NCI-H460 (cell line): ENCODE measurements at regions not wholly inside any gene's neighbourhood (a gene's known extent, or its start where the extent isn't known, plus 50 kb on each side); places are given as distances from the start of the nearest gene placed in this dataset.
A peak's percentile ranks its signal among the peaks of the same experiment; 100 is the strongest.

ENCODE experiments used
- DNase-seq: peaks from one replicate; pipeline ENCODE4 v3.0.0-alpha.2; 2016; ENCODE audit warnings: low read depth; ENCODE audit errors: extremely low read depth

DNA sequence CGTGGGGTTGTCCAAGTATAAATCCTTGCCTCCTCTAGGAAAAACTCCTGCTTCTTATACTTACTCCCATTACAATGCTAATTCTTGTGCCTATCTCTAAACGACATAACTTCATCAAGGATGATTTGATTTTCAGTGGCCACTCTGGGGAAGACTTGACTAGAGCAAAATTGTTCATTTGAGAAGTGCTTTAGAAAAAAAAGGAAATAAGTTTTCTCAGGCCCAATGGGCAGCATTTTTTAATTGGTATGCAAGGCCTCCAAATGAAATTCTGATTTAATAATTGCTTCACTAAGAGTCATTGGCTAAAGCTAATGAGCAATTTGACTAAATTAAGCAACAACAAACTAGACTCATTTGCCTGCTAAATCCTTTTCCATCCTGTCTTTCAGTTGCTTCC lies 496.1 kb downstream of the TSN start:
- no peak for DNase-seq

GRCh38 chr2:122255924-122256323 lies 500.5 kb downstream of the TSN start:
- peak; percentile 34 for DNase-seq

GRCh38 chr2:122261911-122262310 lies 506.5 kb downstream of the TSN start:
- DNase-seq: no peak

DNA sequence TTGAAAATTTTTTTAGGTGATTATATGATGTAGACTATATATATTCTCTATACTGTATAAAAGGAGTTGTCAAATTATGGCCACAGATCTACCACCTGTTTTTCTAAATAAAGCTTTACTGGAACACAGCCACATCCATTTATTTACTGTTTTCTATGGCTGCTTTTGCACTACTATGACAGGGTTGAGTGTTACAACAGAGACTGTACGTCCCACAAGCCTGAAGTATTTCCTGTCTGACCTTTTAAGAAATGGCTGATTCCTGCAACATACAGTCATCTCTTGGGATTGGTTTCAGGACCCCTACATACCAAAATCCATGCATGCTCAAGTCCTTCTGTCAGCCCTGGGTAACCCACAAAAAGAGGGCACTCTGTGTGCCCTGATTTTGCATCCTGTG lies 508.3 kb downstream of the TSN start:
- peak; percentile 14 for DNase-seq

DNA sequence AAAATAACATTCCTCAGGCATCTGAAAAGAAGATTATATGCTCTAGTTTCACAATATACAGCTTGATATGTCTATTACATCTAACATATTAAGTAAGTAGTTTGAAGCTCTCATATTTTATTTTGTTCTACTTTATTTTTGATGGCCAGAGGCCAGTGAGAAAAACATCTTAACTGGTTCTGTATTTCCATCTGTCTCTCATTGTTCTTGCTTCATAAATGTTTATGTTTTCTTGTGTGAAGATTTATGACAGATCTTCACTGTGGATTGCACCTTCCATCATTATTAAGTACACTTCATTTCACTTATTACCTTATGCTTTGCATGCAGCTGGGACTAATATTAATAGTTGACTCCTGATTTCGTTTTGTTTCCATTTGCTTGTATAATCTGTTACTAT lies 511.2 kb downstream of the TSN start:
- DNase-seq: no peak

DNA sequence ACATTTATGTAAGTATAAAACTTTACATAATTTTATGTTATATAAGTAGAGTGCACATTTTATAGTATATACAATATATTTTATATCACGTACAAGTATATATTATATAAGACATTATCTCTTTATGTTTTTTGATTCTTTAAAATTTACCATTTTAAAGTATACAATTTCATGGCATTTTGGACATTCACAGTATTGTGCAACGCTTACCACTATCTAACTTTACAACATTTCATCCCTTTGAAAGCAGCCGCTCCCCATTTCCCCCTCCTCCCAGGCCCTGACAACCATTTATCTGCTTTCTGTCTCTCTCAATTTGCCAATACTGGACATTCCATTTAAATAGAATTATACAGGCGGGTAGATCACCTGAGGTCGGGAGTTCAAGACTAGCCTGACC lies 512.5 kb downstream of the TSN start:
- DNase-seq: no peak

GRCh38 chr2:122273785-122274419 lies 518.5 kb downstream of the TSN start:
- DNase-seq: no peak

DNA sequence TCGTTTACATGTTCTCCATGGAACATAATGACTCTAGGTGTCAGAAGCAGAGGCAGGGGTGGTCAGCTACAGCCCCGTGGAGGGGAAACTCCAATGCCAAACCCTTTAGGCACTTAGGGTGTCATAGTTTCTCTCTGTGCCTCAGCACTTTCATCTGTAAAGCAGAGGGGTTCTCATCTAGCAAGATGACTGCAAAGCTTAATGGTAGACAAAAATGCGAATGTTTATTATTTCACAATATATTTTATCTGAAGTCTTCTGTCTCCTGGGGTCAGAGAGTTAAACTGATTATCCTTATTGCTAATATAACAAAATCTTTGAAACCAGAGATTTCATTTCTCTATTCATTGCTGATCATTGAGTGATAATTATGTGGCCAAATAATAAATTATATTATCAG lies 522.5 kb downstream of the TSN start:
- no peak for DNase-seq

DNA sequence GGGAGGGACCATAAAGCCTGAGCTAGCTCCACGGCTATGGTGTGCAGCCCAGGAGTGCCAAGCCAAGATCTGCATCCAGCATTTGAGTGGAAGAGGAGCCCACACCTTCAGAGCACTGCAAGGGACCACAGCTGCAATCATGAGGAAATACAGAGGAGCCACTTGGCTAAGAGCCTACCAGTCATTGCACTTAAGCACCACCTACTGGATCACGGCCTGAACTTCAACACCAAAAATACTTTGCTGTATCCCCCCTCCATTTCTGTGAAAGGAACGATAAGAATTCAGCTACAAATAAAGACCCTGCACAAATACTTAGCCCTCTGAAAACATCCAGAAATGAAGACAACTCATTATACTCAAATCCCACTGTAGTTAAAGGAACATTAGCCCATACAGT lies 545.3 kb downstream of the TSN start:
- DNase-seq: no peak

DNA sequence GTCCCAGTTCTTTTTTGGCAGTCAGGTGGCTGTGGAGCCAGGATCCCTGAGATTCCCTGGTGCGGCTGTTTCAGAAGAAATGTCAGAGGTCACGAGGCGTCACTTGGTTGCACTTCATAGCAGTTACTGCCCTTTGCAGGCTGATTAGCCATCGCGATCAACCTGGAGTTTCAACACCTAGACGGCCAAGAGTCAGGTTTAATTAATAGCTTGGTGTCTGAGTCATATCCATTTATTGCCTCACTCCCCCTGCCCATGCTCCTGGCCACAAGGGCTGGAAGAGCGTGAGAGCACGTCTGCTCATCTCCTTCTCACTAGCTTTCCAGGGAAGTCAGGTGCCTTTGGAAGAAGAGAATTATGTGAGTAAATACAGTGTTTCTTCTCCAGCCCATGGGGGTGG lies 552.3 kb downstream of the TSN start:
- DNase-seq: no peak

- DNase-seq: peak; percentile 3
These were observed 559.9 kb downstream of the TSN start for GRCh38 chr2:122315306-122315705.

DNA sequence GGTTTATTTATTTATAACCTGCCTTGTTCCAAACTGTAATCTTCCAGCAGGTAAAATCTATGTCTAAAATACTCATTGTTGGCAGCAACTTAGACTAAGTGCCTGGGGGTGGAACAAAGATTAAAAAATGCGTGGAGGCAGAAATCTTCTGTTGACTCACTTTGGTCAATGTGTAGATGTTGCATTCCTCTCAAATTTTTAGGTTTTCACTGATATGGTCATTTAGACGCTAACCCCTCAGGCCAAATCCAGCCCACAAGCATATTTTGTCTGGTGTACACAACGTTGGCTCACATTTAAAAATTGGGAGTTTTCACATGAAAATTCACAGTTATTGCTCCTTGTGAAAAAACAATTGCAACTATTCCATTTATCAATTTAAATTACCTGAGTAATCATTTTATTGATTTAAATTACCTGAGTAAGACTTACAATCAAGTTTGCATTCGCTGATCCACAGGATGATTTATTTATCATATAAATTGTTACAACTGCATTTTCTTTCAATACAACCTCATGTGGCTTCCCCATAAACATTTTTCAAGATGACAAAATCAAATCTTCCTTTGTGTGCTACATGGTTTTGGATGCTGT lies 564.2 kb downstream of the TSN start:
- DNase-seq: no peak

DNA sequence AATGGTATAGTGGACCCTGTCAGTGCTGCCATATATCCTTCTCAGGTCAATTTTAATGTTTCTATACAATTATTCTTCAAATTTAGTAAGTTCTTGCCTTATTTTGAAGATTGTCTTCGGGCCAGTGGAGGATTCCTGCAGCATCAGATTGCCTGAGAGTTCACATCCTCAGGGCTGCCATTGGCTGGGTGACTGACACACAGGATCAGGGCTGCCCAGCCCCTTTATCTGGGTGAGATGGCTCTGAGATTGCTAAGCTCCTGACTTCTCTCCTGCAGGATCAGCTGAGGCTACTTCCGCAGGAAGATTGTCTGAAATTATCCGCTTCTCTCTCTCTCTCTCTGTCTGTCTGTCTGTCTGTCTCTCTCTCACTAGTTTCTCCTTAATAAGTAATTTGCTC lies 567.4 kb downstream of the TSN start:
- no peak for DNase-seq

DNA sequence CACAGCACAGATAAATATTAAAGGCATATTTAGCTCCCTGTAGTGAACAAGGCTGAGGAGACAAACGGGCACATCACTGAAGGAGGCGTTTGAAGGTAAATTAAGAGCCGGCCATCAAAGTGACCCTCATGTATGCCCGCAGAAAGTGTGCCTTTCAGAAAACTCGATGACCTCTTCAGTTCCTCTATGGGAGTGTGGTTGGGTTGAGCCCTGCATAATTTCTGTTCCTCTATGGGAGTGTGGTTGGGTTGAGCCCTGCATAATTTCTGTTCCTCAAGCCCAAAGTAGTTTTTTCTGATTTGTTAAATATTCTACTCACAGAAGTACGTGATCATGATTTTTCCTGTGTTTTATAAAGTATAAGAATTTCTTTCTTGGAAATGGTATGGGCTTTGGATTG lies 568.5 kb downstream of the TSN start:
- no peak for DNase-seq

GRCh38 chr2:122326471-122326870 lies 571.0 kb downstream of the TSN start:
- no peak for DNase-seq

DNA sequence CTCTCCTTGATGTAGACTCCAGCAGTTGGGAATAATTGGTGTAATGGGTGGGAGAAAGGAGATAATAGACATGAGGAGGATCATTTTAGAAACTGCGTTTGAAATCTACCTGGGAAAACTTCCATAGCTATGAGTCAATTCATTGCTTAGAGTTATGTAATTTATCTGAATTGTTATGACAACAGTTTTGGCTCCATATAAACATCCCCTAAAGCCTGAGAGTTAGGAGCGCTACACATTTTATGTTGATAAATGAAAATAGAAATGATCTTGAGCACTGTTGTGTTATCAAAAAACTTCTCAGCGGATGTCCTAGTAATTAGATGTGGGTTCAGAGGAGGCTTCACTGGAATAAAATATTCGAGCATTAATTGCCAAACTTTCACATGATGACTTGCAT lies 573.4 kb downstream of the TSN start:
- no peak for DNase-seq

- DNase-seq: no peak
These were observed 573.8 kb downstream of the TSN start for GRCh38 chr2:122329278-122329677.

DNA sequence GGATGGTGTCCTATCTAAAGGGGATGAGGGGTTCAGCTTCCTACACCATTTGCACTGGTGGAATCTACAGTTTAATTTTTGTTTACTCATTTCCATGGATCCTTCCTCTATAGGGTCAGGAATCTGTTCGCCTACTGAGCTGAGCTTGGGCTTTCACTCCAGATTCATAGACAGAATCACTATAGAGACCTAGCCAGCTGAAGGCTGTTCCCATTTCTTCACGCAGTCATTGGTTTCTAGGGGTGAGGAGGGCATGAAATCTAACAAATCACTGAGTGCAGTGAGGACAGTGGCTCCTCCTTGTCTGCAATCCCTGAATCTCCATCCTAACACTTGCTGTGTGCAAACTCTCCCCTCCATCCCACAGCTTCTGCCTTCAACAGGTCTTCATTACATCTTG lies 578.5 kb downstream of the TSN start:
- DNase-seq: no peak

DNA sequence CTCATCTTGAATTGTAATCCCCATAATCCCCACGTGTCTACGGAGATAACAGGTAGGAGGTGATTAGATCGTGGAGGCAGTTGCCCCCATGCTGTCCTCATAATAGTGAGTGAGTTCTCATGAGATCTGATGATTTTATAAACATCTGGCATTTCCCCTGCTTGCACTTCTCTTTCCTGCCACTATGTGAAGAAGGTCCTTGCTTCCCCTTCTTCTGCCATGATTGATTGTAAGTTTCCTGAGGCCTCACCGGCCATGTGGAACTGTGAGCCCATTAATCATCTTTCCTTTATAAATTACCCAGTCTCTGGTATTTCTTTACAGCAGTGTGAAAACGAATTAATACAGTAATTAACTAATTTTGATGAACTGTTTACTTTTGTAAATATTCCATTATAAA lies 582.5 kb downstream of the TSN start:
- DNase-seq: no peak

DNA sequence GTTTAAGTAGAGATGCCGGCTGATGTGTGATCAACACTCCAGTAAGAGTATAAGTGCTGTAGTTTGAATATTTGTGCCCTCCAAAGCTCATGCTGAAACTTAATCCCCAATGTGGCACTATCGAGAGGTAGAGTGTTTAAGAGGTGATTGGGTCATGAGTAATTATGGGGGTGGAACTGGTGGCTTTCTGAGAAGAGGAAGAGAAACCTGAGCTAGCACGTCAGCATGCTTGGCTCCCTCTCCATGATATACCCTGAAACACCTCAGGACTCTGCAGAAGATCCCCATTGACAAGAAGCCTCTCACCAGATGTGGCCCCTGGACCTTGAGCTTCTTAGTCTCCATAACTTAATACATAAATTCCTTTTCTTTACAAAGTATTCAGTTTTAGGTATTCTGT lies 584.8 kb downstream of the TSN start:
- no peak for DNase-seq

- DNase-seq: no peak
These were observed 585.6 kb downstream of the TSN start for GRCh38 chr2:122341007-122341406.

DNA sequence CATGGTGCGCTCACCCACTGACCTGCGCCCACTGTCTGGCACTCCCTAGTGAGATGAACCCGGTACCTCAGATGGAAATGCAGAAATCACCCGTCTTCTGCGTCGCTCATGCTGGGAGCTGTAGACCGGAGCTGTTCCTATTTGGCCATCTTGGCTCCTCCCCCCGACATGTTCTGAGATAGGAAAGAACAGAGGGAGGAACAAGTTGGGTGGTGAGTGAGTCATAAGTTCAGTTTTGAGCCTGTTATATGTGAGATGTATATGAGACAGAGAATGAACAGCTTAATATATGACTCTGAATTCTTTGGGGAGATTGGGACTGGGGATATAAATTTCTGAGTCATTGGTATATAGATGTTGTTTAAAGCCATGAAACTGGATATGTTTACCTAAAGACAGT lies 596.7 kb downstream of the TSN start:
- DNase-seq: peak; percentile 33

DNA sequence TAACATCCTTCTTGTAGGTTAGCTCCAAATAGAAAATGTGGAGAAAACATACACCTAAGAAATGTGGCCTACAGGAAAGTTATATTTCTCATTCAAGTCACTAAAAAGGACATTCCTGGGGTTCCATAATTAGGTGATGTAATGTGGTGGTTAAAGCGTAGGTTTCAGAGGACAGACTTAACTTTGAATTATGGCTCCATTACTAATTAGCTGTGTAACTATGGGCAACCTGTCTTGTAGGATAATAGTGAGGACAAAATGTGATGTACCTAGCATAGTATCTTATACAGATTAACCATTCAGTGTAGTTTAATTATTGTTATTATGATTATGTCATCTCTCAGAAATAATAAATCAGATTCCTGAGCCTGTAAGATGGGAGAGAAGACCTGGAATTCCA lies 602.5 kb downstream of the TSN start:
- DNase-seq: no peak
